Spleen (tissue), 11 donors: ENCODE measurements at regions not wholly inside any gene's neighbourhood (a gene's known extent, or its start where the extent isn't known, plus 50 kb on each side); places are given as distances from the start of the nearest gene placed in this dataset.

Source experiments
- DNase-seq: peaks from one replicate; pipeline ENCODE4 v3.0.0-alpha.2; 2020
- H3K27ac ChIP-seq, 8 donors: fragments of 200-600 bp; sonication (generic) in 7 of 8; 1 replicate in 4 of 8; 2 replicates in 4 of 8; pipeline versions ENCODE4 v1.5.0 to v1.8.0; 2016 to 2021; ENCODE audit warnings: inconsistent platforms in 4 of 8, mild to moderate bottlenecking in 4 of 8, moderate library complexity in 1 of 8
- H3K27me3 ChIP-seq, 7 donors: fragments of 200-600 bp; sonication (generic) in 6 of 7; replicated peaks in 1 of 7; 1 replicate in 4 of 7; 2 replicates in 3 of 7; pipeline versions ENCODE4 v1.5.0 to v1.8.0; 2016 to 2021; ENCODE audit warnings: inconsistent platforms in 3 of 7, mild to moderate bottlenecking in 1 of 7
- H3K36me3 ChIP-seq, 6 donors: fragments of 200-600 bp; sonication (generic) in 5 of 6; 1 replicate in 4 of 6; 2 replicates in 2 of 6; pipeline versions ENCODE4 v1.5.0 to v1.8.0; 2016 to 2021; ENCODE audit warnings: inconsistent platforms in 2 of 6
- H3K4me1 ChIP-seq, 6 donors: fragments of 200-600 bp; sonication (generic) in 5 of 6; 1 replicate in 3 of 6; 2 replicates in 3 of 6; pipeline versions ENCODE4 v1.5.0 to v1.8.0; 2016 to 2021; ENCODE audit warnings: inconsistent platforms in 3 of 6
- H3K4me3 ChIP-seq, 8 donors: fragments of 200-600 bp; sonication (generic) in 7 of 8; 1 replicate in 4 of 8; 2 replicates in 4 of 8; pipeline versions ENCODE4 v1.5.0 to v1.8.0; 2016 to 2021; ENCODE audit warnings: inconsistent platforms in 4 of 8, mild to moderate bottlenecking in 4 of 8, moderate library complexity in 2 of 8
- H3K9me3 ChIP-seq, 8 donors: fragments of 200-600 bp; sonication (generic) in 7 of 8; 1 replicate in 4 of 8; 2 replicates in 4 of 8; pipeline versions ENCODE4 v1.5.0 to v1.8.0; 2016 to 2021; ENCODE audit warnings: inconsistent platforms in 4 of 8
- CTCF ChIP-seq, 11 experiments: fragments of 200-600 bp in 7 of 11; fragments of 450-650 bp in 4 of 11; sonication (generic) in 4 of 11; IDR thresholded peaks in 8 of 11; conservative IDR thresholded peaks in 3 of 11; 1 replicate in 7 of 11; 2 replicates in 4 of 11; pipeline versions ENCODE4 v1.4.0 to v1.8.0; 2016 to 2021; ENCODE audit warnings: antibody characterized with exemption in 11 of 11, inconsistent platforms in 4 of 11, mild to moderate bottlenecking in 1 of 11
- POLR2A ChIP-seq, 3 donors: fragments of 450-650 bp; IDR thresholded peaks; one replicate each; pipeline ENCODE4 v1.5.1; 2017; ENCODE audit warnings: antibody characterized with exemption in 3 of 3, mild to moderate bottlenecking in 1 of 3
- POLR2AphosphoS5 ChIP-seq, 3 donors: sonication (generic); formaldehyde crosslinking; IDR thresholded peaks; one replicate each; pipeline ENCODE4 v1.5.1; 2017; ENCODE audit warnings: antibody characterized with exemption in 3 of 3
- WGBS, 5 donors: extraction: QIAGEN DNeasy Blood & Tissue Kit in 3 of 5; methylation state at CpG; one replicate each; pipeline versions ENCODE4 v1.1.5 to v1.1.7; 2013 to 2018; 5-methylcytosine and 5-hydroxymethylcytosine counted together
- intact Hi-C: fragments of 100-400 bp; cut with DNase I; formaldehyde crosslinking; loops from one replicate; pipeline ENCODE4 v1.15.0; 2023; ENCODE audit warnings: low total_unique reads
- donor health status: healthy with polysubstance abuse.
- donor health status: DM: no; HTN: no; CAD: no; lungs with moderate emphysema.
- donor health status: DM: no; HTN: no; CAD: no.
- donor health status: Bipolar disorder and iron deficiency.
- donor health status: healthy.
- donor health status: DM: no; HTN: no; CAD: no.
- donor health status: DM: yes; HTN: yes; CAD: no.

- no peak overlapping the region for H3K27ac ChIP-seq
- DNase-seq: no peak
- intact Hi-C loops: no loop called here
- peaks cover 0 to 51% (median 17%) of the 10 kb centered on the region in 6 donors for H3K4me1 ChIP-seq
- H3K4me3 ChIP-seq: no peak overlapping the region
- no peaks in the 10 kb centered on the region for H3K36me3 ChIP-seq
- WGBS, 5 donors: 70 to 90% (median 88%) methylated on average over 2 to 12 of the region's 12 CpGs
- no peaks in the 10 kb centered on the region for H3K27me3 ChIP-seq
- TF ChIP-seq POLR2A (IDR thresholded peaks at IDR 0.05) (no peak), POLR2AphosphoS5 (IDR thresholded peaks at IDR 0.05) (no peak), CTCF (IDR thresholded peaks at IDR 0.05 in 8 of 11, conservative IDR thresholded peaks at IDR 0.05 in 3 of 11) (no peak)
- H3K9me3 ChIP-seq: peaks cover 0 to 4% (median 0%) of the 10 kb centered on the region in 8 donors
Measured at GRCh38 chr16:85221771-85222154, 109.5 kb upstream of the CIBAR2 start.

- TF ChIP-seq POLR2AphosphoS5 (IDR thresholded peaks at IDR 0.05): no peak
- no peak for TF ChIP-seq CTCF (IDR thresholded peaks at IDR 0.05 in 8 of 11, conservative IDR thresholded peaks at IDR 0.05 in 3 of 11)
- TF ChIP-seq POLR2A (IDR thresholded peaks at IDR 0.05): no peak
- no peaks in the 10 kb centered on the region for H3K27me3 ChIP-seq
- H3K4me3 ChIP-seq: no peak overlapping the region
- H3K9me3 ChIP-seq: peaks cover 0 to 4% (median 0%) of the 10 kb centered on the region in 8 donors
- H3K4me1 ChIP-seq: peaks cover 0 to 53% (median 19%) of the 10 kb centered on the region in 6 donors
- 80 to 90% (median 88%) methylated on average over 15 to 23 of the region's 23 CpGs for WGBS, 5 donors
- no peak for DNase-seq
- intact Hi-C loops: no loop called here
- no peaks in the 10 kb centered on the region for H3K36me3 ChIP-seq
- H3K27ac ChIP-seq: no peak overlapping the region
Measured at GRCh38 chr16:85222155-85222863, 110.0 kb upstream of the CIBAR2 start.

- Histone ChIP-seq H3K27me3 (no peaks in the 10 kb centered on the region), H3K4me1 (peaks cover 4 to 69% (median 32%) of the 10 kb centered on the region in 6 donors), H3K36me3 (no peaks in the 10 kb centered on the region), H3K27ac (no peak overlapping the region), H3K9me3 (peaks cover 0 to 4% (median 0%) of the 10 kb centered on the region in 8 donors), H3K4me3 (no peak overlapping the region)
- no peak for DNase-seq
- WGBS, 5 donors: 84 to 94% (median 85%) methylated on average over 9 of the region's 9 CpGs
- intact Hi-C loops: no loop called here
- TF ChIP-seq CTCF (IDR thresholded peaks at IDR 0.05 in 8 of 11, conservative IDR thresholded peaks at IDR 0.05 in 3 of 11) (no peak), POLR2AphosphoS5 (IDR thresholded peaks at IDR 0.05) (no peak)
Measured at GRCh38 chr16:85225257-85225656, 113.0 kb upstream of the CIBAR2 start.

- no peak overlapping the region for H3K27ac ChIP-seq
- no peak for DNase-seq
- intact Hi-C loops: no loop called here
- H3K4me3 ChIP-seq: no peak overlapping the region
- H3K27me3 ChIP-seq: no peaks in the 10 kb centered on the region
- H3K4me1 ChIP-seq: peaks cover 0 to 64% (median 29%) of the 10 kb centered on the region in 6 donors
- WGBS, 5 donors: 88 to 93% (median 91%) methylated on average over 4 of the region's 4 CpGs
- TF ChIP-seq POLR2A (IDR thresholded peaks at IDR 0.05): no peak
- no peak for TF ChIP-seq CTCF (IDR thresholded peaks at IDR 0.05 in 8 of 11, conservative IDR thresholded peaks at IDR 0.05 in 3 of 11)
- TF ChIP-seq POLR2AphosphoS5 (IDR thresholded peaks at IDR 0.05): no peak
- H3K9me3 ChIP-seq: peaks cover 0 to 4% (median 0%) of the 10 kb centered on the region in 8 donors
- no peaks in the 10 kb centered on the region for H3K36me3 ChIP-seq
Measured at GRCh38 chr16:85225721-85226120, 113.4 kb upstream of the CIBAR2 start.
